HCT116 (cell line): ENCODE measurements at regions not wholly inside any gene's neighbourhood (a gene's known extent, or its start where the extent isn't known, plus 50 kb on each side); places are given as distances from the start of the nearest gene placed in this dataset.

Experiments
- ATAC-seq: fragments of 200-7000 bp; cut with Tn5 transposase; 2 replicates; pipeline ENCODE4 v1.9.1; 2020; ENCODE audit warnings: mild to moderate bottlenecking, moderate library complexity
- BruUV-seq: library from RNA; stranded (reverse); fragments of 400-500 nt; replicated peaks from 2 replicates; lab custom pipeline; 2021; lab: Mats Ljungman, UMichigan
- CTCF ChIA-PET: fragments of 300-600 bp; sonication (Branson Sonifier 250); formaldehyde crosslinking; loops from one replicate; lab custom pipeline; 2021; ENCODE audit warnings: antibody characterized with exemption; lab: Charles Lee
- POLR2A ChIA-PET: fragments of 300-600, 350-600 bp; sonication (Branson Sonifier 250); formaldehyde crosslinking; loops from one replicate; lab custom pipeline; 2021; ENCODE audit warnings: antibody characterized with exemption; lab: Charles Lee
- RAD21 ChIA-PET, 2 experiments: fragments of 300-600 bp; sonication (Branson Sonifier 250); formaldehyde crosslinking; loops; one replicate each; lab custom pipeline; 2023; ENCODE audit warnings: low total read pairs in 2 of 2; ENCODE audit not compliant: uncharacterized antibody in 2 of 2, unreplicated experiment in 2 of 2, low non-redundant PET in 1 of 2; lab: Charles Lee
- DNase-seq: peaks from one replicate; pipeline ENCODE4 v3.0.0-alpha.2; 2010; ENCODE audit warnings: low read depth, low spot score
- H2AFZ ChIP-seq: fragments of 200-600 bp; shearing (Covaris generic), sonication (generic); 2 replicates; pipeline ENCODE4 v1.6.1; 2017; ENCODE audit warnings: low read depth, mixed run types, mixed read lengths, antibody characterized with exemption, low read length; ENCODE audit not compliant: poor library complexity, severe bottlenecking
- H3K27ac ChIP-seq: 2 replicates; pipeline ENCODE4 v1.5.1; 2012; ENCODE audit warnings: low read depth, low read length
- H3K27me3 ChIP-seq: fragments of 200-600 bp; sonication (generic); 2 replicates; pipeline ENCODE4 v1.6.1; 2016; ENCODE audit warnings: mixed run types, low read length, mixed read lengths; ENCODE audit not compliant: insufficient read depth
- H3K36me3 ChIP-seq, 2 experiments: fragments of 200-500 bp in 1 of 2; fragments of 200-600 bp in 1 of 2; sonication (Bioruptor generic) in 1 of 2; sonication (generic) in 1 of 2; 2 replicates each; pipeline versions ENCODE4 v1.5.1 to v1.6.1; 2014 to 2016; ENCODE audit warnings: low read length in 2 of 2, inconsistent platforms in 1 of 2, mixed read lengths in 1 of 2, mixed run types in 1 of 2; ENCODE audit not compliant: insufficient read depth in 2 of 2, control insufficient read depth in 1 of 2
- H3K4me1 ChIP-seq, 2 experiments: fragments of 200-600 bp in 1 of 2; sonication (generic) in 1 of 2; 2 replicates each; pipeline versions ENCODE4 v1.5.1 to v1.6.1; 2012 to 2017; ENCODE audit warnings: low read length in 2 of 2, inconsistent platforms in 1 of 2, mild to moderate bottlenecking in 1 of 2, mixed read lengths in 1 of 2, mixed run types in 1 of 2, moderate library complexity in 1 of 2; ENCODE audit not compliant: insufficient read depth in 2 of 2, control insufficient read depth in 1 of 2
- H3K4me2 ChIP-seq: fragments of 200-600 bp; sonication (generic); 2 replicates; pipeline ENCODE4 v1.6.1; 2017; ENCODE audit warnings: mixed run types, low read length, mixed read lengths
- H3K4me3 ChIP-seq, 2 experiments: fragments of 200-600 bp in 1 of 2; sonication (generic) in 1 of 2; replicated peaks in 1 of 2; 2 replicates each; pipeline ENCODE4 v1.5.1; 2011 to 2016; ENCODE audit warnings: low read length in 2 of 2, control low read depth in 1 of 2, low read depth in 1 of 2, mild to moderate bottlenecking in 1 of 2, mixed read lengths in 1 of 2, mixed run types in 1 of 2
- H3K79me2 ChIP-seq: fragments of 200-600 bp; sonication (generic); 2 replicates; pipeline ENCODE4 v1.6.1; 2017; ENCODE audit warnings: mild to moderate bottlenecking, mixed run types, low read length, moderate library complexity, mixed read lengths; ENCODE audit not compliant: insufficient read depth
- H3K9ac ChIP-seq: fragments of 200-600 bp; sonication (generic); 2 replicates; pipeline ENCODE4 v1.6.1; 2016; ENCODE audit warnings: low read length, mixed read lengths
- H3K9me2 ChIP-seq: fragments of 200-600 bp; sonication (generic), shearing (Covaris generic); 2 replicates; pipeline ENCODE4 v1.6.1; 2017; ENCODE audit warnings: mixed run types, mild to moderate bottlenecking, moderate library complexity; ENCODE audit not compliant: insufficient read depth
- H3K9me3 ChIP-seq, 2 experiments: fragments of 200-500 bp in 1 of 2; fragments of 200-600 bp in 1 of 2; sonication (Bioruptor generic) in 1 of 2; sonication (generic) in 1 of 2; 2 replicates each; pipeline ENCODE4 v1.6.1; 2014 to 2017; ENCODE audit warnings: low read length in 2 of 2, mixed read lengths in 2 of 2, inconsistent platforms in 1 of 2, low read depth in 1 of 2, mild to moderate bottlenecking in 1 of 2, mixed run types in 1 of 2, moderate library complexity in 1 of 2; ENCODE audit not compliant: control insufficient read depth in 1 of 2, insufficient read depth in 1 of 2
- H4K20me1 ChIP-seq: fragments of 200-600 bp; sonication (generic), shearing (Covaris generic); 2 replicates; pipeline ENCODE4 v1.6.1; 2017; ENCODE audit warnings: mixed run types, mild to moderate bottlenecking, moderate library complexity; ENCODE audit not compliant: insufficient read depth
- ATF3 ChIP-seq: IDR thresholded peaks from 2 replicates; pipeline ENCODE4 v1.6.1; 2012
- CEBPB ChIP-seq: IDR thresholded peaks from 2 replicates; pipeline ENCODE4 v1.6.1; 2012; ENCODE audit warnings: low read depth
- CTCF ChIP-seq, 3 experiments: fragments of 200-600 bp in 1 of 3; sonication (generic) in 1 of 3; IDR thresholded peaks in 2 of 3; conservative IDR thresholded peaks in 1 of 3; 2 replicates each; pipeline ENCODE4 v1.5.1; 2012 to 2017; ENCODE audit warnings: low read depth in 2 of 3, low read length in 2 of 3, antibody characterized with exemption in 1 of 3, borderline replicate concordance in 1 of 3, control low read depth in 1 of 3, mild to moderate bottlenecking in 1 of 3, mixed read lengths in 1 of 3, mixed run types in 1 of 3, moderate library complexity in 1 of 3; ENCODE audit not compliant: insufficient read depth in 1 of 3
- ELF1 ChIP-seq: IDR thresholded peaks from 2 replicates; pipeline ENCODE4 v1.6.1; 2012; ENCODE audit warnings: low read depth, borderline replicate concordance
- EZH2 ChIP-seq: fragments of 200-600 bp; sonication (generic); IDR thresholded peaks from 2 replicates; pipeline ENCODE4 v1.6.1; 2017; ENCODE audit warnings: antibody characterized with exemption, mixed run types
- EZH2phosphoT487 ChIP-seq: fragments of 200-600 bp; IDR thresholded peaks from 2 replicates; pipeline ENCODE4 v1.6.1; 2018; ENCODE audit warnings: antibody characterized with exemption, borderline replicate concordance
- FOSL1 ChIP-seq: IDR thresholded peaks from 2 replicates; pipeline ENCODE4 v1.6.1; 2012; ENCODE audit warnings: low read depth
- JUND ChIP-seq: IDR thresholded peaks from 2 replicates; pipeline ENCODE4 v1.6.1; 2012
- MAX ChIP-seq: IDR thresholded peaks from 2 replicates; pipeline ENCODE4 v1.6.1; 2012
- POLR2A ChIP-seq: IDR thresholded peaks from 2 replicates; pipeline ENCODE4 v1.7.0; 2011; ENCODE audit warnings: borderline replicate concordance; ENCODE audit not compliant: insufficient read depth, insufficient read length; ENCODE audit errors: extremely low read depth
- POLR2AphosphoS5 ChIP-seq: IDR thresholded peaks from 2 replicates; pipeline ENCODE4 v1.6.1; 2011; ENCODE audit warnings: mild to moderate bottlenecking, low read depth, low read length, moderate library complexity
- REST ChIP-seq: IDR thresholded peaks from 2 replicates; pipeline ENCODE4 v1.6.1; 2012; ENCODE audit warnings: low read depth
- SP1 ChIP-seq: IDR thresholded peaks from 2 replicates; pipeline ENCODE4 v1.6.1; 2012; ENCODE audit warnings: low read depth
- TCF7L2 ChIP-seq: IDR thresholded peaks from 2 replicates; pipeline ENCODE4 v1.7.0; 2011; ENCODE audit warnings: borderline replicate concordance, inconsistent platforms; ENCODE audit not compliant: insufficient read depth, insufficient read length; ENCODE audit errors: extremely low read depth
- ZBTB33 ChIP-seq: IDR thresholded peaks from 2 replicates; pipeline ENCODE4 v1.6.1; 2011; ENCODE audit warnings: mild to moderate bottlenecking, low read length, moderate library complexity; ENCODE audit not compliant: insufficient replicate concordance; ENCODE audit errors: extremely low read depth
- ZFX ChIP-seq: fragments of 450-650 bp; IDR thresholded peaks from 2 replicates; pipeline ENCODE4 v1.6.1; 2017
- intact Hi-C: fragments of 100-400 bp; cut with micrococcal nuclease; formaldehyde crosslinking; loops from 2 replicates; pipeline ENCODE4 v1.10.0; 2022

- H3K4me3 ChIP-seq: no peak overlapping the region
- CTCF ChIA-PET: no interaction called here
- no peaks in the 10 kb centered on the region for H3K79me2 ChIP-seq
- H2AFZ ChIP-seq: no peak overlapping the region
- ATAC-seq (no peak), DNase-seq (no peak)
- no peaks in the 10 kb centered on the region for H3K4me1 ChIP-seq
- no peaks in the 10 kb centered on the region for H3K36me3 ChIP-seq
- intact Hi-C loops: no loop called here
- H3K9me2 ChIP-seq: no peaks in the 10 kb centered on the region
- H3K9me3 ChIP-seq: no peaks in the 10 kb centered on the region
- TF ChIP-seq CTCF (IDR thresholded peaks at IDR 0.05 in 2 of 3, conservative IDR thresholded peaks at IDR 0.05 in 1 of 3; ENCODE audit: borderline replicate concordance in 1 of 3, insufficient read depth in 1 of 3, low read depth in 2 of 3, low read length in 2 of 3) (no peak), ZFX (no peak), ZBTB33 (no peak), JUND (no peak), EZH2 (no peak), POLR2AphosphoS5 (no peak), MAX (no peak), TCF7L2 (no peak), POLR2A (no peak), CEBPB (no peak), ATF3 (no peak), ELF1 (no peak), REST (no peak), SP1 (no peak), EZH2phosphoT487 (no peak), FOSL1 (no peak)
- TF ChIP-seq, all 23 proteins: peak for 0
- no peaks in the 10 kb centered on the region for H3K27me3 ChIP-seq
- BruUV-seq: no TSS peak
- H3K27ac ChIP-seq: no peak overlapping the region
- ChIA-PET RAD21 (no interaction called here), POLR2A (no interaction called here)
- H3K4me2 ChIP-seq: no peak overlapping the region
- no peak overlapping the region for H3K9ac ChIP-seq
- no peaks in the 10 kb centered on the region for H4K20me1 ChIP-seq
Observed at GRCh38 chr2:200217320-200217719, 89.2 kb upstream of the SPATS2L start.
